NCI-H748 (cell line): ENCODE measurements at regions not wholly inside any gene's neighbourhood (a gene's known extent, or its start where the extent isn't known, plus 50 kb on each side); places are given as distances from the start of the nearest gene placed in this dataset.

ENCODE experiments used
- DNase-seq: peaks from one replicate; lab custom pipeline; 2025; ENCODE audit not compliant: unreplicated experiment; lab: John Stamatoyannopoulos, UW

DNA sequence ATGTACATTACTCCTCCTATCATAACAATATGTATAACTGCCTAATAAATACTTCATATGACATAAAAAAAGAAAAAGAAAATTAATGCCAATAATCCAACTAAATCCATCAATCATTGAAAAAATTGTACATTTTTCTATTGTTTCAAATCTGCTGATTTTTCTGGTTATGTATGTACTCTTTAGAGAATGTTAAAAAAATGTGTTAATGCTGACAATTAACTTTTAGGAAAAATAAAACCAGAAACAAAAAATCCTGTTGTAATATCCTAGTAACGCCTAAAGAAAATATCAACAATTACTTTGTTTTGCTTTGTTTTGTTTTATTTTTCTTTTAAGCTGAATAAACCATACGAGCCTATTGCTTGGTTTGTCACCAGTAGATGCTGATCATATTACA lies 213.9 kb upstream of the USP25 start:
- DNase-seq, result no peak

DNA sequence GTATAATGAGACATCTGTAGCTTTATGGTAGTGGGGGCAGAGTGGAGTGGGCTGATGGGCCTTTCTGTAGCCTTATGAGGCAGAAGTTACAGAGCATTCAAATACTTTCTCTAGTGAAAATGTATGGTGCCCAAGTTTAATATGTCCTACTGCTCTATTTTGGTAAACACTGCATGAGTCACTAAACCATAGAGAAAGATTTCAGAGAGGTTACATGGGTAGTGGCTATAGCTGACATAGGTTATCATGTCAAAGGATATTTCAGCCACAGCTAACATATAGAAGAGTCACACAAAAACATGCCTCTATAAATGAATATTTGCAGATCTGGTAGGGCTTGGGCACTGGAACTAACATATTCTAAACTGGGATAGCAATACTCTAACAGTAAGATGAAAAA lies 212.4 kb upstream of the USP25 start:
- no peak for DNase-seq

DNA sequence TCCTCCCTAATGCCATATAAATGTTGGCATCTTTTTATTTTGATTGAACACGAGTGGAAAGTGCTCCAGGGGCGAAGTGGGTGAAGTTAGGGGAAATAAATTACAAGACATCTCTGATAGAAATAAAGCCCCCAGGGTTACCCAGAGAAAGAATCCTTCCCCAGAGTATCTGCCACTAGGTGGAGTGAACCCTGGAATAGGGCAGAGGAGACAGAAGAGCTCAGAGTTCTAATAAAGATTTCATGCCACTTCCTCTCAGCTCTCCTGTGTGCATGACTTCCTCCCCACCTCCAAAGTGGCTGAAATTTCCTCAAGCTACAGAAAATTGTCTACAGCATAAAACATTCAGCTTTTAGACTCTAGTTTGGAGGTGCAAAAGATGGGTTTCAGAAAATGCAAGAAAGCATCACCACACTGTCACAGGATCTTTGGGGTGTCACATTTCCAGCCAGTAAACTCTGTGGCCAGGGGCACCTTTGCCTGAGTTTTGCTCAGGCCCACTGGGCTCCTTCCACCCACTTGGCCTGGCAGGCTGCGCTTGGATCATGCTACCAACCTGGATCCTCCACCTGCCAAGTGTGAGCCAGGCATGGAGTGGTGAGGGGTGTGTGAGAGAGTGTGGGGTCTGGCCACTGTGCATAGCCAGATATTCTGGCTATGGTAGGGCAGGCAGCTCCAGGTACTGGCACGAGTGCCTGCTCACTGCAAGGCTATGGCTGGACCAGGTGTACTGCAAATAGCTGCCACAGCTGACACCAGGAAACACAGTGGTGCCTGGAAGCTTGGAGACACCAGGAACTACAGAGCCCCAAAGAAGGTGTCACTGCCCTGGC lies 208.8 kb upstream of the USP25 start:
- no peak for DNase-seq

DNA sequence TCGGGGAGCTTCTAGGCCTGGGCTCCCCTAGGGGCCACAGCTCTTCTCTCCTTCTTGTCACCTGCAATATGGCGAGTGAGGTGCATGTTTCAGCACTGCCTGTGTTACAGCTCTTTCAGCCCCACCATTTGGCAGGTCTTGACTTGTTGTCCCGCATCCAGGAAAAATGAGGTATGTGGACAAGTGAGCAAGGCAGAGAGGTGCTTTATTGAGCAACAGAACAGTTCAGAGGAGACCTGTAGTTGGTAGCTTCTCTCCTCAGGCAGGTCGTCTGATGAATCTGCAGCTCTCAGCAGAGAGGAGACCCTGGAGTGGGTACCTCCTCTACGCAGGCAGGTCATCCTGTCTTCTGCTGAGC lies 208.2 kb upstream of the USP25 start:
- DNase-seq, result no peak

DNA sequence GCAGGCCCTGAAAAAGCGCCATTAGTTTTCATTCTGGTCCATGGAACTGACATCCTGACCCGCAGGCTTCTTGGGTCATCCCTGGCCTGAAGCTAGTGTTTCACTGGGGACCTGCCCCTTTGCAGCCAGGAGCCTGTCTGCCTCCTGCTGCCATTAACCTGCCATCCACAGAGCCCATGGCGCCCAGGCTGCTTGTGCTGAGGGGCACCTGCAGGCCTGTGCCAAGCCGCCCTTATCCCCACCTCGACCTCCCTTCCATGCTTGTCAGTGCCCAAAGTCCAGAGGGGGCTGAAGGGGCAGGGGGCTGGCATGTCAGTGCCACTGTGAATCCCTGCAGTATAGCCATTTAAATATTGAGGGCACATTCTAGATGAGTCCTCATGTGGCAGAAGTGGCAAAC lies 207.6 kb upstream of the USP25 start:
- DNase-seq, result no peak

DNA sequence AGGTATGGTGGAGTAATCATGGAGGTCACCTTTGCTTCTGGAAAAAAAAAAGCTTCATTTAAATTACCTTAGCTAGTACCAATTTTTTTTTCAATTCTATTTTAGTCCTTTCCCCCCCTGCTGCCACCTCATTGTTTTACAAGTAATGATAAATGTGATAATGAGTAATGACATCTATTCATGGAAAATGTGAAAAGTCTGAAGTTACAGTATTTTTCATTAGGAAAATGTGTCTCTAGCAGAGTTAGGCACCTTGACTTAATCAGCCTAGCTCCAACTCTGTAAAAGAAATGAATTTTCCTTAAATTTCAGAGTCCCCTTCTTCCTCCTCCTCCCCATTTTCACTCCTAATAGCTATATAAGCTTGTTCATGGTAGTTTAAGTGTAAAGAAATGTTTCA lies 204.9 kb upstream of the USP25 start:
- DNase-seq, result no peak

DNA sequence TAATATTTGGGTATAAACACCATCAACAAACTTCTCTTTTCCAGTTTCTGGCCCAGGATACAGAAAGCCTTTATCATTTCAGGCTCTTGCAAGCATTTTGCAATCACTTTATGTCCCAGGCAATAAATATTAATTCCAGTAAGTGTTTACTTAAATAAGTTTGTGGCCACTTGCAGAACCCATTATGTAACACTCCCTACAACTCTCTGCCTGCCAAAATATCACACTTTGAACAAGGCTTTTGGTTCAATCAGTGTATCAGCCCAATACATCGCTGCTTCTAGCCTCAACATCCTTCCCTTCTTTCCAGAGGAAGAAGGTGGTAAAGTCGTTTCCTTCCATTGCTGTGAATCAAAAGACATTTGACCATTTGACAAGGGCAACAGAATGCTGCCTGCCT lies 203.0 kb upstream of the USP25 start:
- no peak for DNase-seq

DNA sequence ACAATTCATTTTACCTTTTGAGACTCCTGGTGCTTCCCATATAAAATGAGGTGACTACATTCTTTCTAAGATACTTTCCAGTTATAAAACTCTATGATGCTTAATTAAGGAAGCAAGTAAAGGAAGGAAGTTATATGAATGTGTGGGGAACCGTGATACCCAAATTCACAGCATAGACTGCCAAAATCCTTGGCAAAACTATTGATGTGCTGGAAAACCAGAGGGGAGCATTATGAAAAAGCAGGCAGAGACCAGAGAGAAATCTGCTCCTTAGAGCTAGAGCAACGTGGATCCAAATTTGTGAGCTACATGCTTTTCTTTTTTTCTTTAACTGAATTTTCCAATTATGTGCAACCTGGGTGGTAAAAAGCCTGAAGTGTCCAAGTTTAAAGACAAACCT lies 201.4 kb upstream of the USP25 start:
- DNase-seq, result no peak

DNA sequence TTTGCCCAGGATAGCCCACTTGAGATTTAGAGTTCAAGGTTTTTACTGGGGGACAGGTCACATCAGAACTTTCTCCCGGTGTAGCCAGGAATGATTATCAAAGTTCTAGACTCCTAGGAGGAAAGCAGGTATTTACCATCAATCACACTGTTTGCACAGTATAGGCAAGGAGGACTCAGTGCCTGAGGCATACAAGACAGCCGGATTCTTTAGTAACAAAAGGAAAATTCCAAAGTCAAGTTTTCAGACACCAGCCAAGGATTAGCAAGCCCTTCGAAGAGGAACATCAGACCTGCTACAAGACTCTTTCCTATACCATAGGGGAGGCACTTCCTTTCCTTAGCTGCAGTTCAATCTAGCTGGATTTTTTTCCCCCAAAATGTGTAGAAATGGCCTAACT lies 197.8 kb upstream of the USP25 start:
- no peak for DNase-seq

DNA sequence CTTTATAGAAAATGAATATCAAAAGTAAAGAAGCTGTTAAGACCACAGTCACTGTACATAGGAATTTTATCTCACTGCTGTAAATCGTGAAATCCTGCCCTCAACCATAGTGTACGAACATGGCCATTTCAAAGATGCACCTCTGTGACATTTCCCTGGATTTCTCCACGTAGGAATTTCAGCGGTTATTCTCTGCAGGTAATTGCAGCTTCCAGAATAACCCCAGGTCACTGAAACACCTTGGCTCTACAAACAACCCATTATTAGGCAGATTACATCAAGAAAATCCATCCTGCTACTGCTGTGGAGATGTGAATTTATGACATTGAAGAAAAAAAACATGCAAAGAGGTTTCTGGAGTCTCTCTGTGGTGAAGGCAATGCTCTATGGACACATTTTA lies 196.2 kb upstream of the USP25 start:
- no peak for DNase-seq

DNA sequence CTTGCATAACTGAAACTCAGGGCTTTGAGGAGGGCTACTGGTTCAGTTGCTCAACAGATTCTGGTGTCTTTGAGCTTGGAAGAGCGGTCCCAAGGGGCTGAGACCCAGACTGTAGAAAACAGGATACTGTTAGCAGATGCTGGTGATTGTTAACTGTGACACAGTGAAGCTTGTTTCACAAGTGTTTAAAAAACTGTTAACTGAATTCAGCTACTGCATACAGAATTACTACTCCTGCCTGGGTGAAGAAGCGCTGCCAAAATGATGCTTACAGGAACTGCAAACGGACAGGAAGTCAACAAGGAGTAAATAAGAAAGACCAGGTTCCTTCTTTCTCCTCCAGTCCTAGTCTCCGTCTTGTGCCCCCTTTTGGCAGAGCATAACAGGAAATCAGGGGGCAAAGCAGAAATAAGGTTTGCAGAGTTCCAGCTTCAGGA lies 195.3 kb upstream of the USP25 start:
- DNase-seq, result no peak

DNA sequence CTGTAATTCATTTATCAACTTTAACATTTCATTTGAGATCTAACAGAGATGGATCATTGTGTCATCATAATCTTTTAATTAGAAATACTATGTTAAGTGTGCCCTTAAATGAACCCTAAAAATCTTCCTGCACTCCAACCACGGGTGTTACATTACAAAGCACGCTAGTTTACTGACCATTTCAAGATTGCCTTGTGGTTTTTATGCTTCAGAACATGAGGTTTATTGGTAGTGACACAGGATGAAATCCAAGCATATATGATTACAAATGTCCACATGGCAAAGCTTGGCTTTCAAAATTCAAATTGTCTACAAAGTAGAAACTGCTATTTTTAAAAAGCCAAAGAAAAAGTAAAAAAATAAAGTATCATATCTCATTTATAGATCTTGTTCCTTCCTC lies 190.4 kb upstream of the USP25 start:
- DNase-seq, result no peak

DNA sequence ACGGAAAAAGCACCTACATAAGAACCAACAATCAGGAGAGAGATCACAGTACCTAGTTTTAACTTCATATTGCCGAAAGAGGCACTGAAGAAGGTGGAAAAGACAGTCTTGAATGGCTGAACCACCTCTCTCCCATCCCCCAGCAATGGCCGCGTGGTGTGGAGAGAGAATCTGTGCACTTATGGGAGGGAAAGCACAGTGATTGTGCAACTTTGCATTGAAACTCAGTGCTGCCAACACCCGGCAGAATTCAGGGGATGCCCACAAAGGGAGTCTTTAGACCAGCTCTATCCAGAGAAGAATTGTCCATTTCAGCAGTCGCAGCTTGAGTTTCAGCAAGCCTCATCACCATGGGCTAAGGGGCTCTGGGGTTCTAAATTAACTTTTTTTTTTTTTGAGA lies 186.3 kb upstream of the USP25 start:
- no peak for DNase-seq

DNA sequence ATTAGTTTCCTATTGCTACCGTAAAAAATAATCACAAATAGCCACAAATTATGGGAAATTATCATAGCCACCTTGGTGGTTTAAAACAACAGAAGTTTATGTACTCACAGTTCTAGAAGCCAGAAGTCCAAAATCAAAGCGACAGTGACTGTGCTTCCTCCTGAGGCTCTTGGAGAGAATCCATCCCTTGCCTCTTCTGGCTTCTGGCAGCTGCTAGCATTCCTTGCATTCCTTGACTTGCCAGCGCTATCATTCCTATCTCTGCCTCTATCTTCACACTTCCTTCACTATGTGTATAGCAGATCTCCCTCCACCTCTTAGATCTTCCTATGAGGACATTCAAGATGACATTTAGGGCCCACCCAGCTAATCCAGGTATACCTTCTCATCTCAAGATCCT lies 180.1 kb upstream of the USP25 start:
- no peak for DNase-seq

DNA sequence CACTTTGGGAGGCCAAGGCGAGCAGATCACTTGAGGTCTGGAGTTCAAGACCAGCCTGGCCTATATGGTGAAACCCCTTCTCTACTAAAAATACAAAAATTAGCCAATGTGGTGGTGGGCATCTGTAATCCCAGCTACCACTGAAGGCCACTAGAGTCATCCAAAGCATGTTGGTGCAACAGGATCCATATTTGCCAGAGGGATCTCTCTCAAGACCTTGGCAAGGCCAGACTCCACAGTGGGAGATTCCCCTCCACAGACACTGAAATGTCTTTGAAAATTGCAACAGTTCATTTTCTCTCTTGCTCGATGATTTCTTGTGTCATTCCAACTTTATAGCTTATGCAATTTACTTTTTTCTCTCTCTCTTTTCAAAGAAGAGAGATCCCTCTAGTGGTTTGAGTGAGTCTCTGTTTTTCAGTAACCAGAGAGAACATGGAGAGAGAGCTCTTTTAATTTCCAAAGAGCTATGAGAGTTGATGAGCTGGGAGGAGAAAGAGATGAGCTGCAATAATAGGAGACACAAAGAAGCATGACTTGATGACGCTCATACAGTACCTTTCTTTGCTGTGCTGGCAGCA lies 176.8 kb upstream of the USP25 start:
- no peak for DNase-seq

DNA sequence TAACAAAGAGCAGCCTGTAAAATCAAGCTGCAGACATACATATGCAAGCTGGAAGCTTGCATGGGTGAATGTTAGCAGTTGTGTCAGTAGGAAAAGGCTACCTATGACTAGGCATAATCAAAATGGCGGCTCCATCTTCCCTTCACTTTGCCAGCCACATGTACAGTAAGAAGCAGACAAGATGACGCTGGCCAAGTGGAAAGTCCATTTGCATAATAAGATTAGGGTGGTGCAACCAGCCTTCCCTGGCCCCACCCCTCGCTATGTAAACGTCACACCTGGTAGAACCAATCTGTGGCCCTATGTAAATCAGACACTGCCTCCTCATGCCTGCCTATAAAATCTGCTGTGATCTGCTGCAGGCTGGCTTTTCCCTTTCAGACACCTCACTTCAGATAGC lies 171.9 kb upstream of the USP25 start:
- DNase-seq, result peak; percentile 62

DNA sequence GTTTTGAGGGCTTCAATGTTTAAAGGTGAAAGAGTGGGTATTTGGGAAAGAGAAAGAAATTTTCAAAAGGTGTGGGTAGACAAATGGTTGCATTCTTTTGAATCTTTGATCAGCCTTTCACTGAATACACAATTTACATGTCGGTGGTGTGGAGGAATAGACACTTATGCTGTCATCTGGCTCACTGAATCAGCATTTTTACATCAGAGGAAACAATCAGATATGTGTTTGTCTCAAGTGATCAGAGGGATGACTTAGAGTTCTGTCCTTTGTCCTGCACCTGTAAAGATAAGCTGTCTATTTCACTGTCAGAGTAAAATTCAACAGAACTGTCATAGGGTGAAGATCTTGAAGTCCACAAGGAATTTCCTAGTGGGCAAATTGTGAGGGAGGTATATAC lies 170.9 kb upstream of the USP25 start:
- DNase-seq, result no peak

DNA sequence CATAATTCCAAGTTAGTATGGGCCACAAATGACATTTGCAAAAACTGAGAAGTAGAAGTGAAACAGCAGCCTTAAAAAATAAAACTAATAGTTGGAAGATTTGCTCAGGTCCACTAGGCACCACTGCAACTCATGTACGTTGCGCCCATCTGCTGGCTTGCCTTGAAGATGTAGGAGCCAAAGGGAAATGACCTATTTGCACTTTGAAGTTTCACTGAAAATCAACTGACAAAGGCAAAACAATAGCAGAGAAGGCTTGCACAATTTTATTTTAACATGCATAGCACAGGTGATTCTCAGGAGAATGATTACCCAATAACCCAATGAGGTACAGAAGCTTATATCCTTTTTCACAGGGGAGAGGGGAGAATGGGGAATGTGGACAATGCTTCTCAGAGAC lies 170.1 kb upstream of the USP25 start:
- DNase-seq, result no peak

DNA sequence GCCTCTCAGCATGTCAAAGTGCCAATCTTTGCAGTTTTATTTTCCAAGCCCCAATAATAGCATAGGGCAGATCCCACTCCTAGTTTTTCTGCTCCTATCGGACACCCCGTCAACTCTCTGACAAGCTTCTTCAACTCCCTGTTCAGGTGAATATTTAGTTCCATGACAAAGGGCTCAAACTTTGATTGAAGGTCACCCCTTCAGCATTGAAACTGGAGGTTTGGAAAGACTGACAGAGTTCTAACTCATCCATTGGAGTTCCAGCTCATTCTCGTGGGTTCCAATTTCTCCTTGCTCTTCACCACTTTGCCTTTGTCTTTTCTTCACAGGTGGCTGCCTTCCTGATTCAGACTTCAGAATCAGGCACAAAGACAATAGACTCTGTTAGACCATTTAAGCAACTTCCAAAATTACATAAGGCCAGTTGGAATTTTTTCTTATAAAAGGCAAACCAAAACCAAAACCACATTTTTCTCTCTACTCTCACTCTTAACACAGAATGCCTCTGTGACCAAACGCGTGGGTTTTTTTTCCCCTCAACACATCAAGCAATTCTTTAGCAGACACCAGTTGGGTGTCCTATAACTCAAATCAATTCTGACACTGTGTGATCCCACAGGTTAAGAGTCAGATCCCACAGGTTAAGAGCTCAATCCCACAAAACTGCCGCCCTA lies 169.3 kb upstream of the USP25 start:
- no peak for DNase-seq

DNA sequence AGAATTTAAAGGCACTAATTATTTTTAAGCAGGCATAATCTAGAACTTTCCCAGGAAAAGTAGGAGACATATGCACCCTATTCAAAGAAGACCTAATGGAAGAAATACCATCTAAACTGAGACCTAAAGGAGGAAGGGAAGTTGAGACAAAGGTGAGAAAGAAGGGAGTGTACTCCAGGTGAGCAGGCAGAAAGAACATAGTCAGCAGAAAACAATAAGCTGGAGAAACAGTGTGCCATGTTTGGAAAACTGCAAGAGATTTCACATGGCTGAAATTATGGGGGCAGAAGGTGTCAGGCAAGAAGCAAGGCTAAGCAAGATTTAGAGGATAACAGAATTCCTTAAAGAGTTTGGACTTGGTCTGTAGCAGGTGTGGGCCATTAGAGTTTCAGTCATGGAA lies 167.0 kb upstream of the USP25 start:
- no peak for DNase-seq

DNA sequence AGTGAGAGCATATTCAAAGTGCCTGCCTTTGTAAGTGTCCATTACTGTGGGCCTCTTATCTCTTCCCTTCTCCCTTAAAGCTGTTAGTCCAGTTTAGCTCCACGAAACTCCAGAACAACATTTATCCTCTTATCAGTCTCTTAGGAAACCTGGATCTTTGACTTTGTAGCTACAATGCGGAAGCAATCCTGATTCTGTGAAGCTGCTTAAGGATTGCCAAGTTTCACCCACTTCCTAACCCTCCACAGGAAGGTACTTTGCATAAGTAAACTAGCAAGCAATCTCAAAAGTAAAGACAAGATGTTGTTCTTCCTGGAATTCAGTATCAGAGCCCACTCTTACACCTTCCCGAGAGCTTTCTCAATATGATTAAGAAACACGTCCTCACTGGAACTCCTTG lies 164.9 kb upstream of the USP25 start:
- DNase-seq, result no peak

DNA sequence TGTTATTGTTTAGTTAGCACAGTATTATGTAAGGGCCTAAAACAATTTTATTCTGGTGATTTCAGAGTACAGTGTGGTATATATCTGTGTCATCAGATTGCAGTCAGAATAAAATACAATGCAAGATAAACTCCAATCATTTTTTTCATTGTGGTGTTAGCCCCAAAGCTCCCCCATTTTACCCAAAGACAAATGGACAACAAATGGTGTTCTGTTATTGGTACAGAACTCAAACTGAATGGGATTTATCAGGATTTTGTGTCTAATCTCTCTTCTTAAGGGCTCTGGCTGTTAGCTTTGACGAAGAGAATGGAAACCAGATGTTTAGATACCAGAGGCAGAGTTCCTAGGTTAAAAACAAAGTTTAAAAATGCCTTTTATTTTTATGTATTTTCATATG lies 163.1 kb upstream of the USP25 start:
- no peak for DNase-seq

DNA sequence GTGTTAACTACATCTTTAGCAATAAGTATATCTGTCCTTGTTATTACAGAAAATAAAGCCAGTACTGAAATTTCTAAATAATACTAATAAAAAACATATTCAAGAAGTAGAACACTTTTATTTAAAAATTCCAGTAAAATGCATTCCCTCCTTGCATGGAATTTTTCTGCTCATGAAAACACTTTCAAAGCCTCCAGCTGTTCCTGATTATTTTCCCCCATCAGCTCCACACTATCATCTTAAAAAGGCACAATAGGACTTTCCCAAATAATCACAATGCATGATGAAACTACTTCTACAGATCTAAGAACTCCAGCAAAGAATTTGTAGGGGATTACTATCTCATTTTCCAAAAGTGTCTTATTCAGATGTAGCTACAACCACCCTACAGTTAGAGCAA lies 162.6 kb upstream of the USP25 start:
- no peak for DNase-seq
